Coronary artery (tissue), 2 donors: ENCODE measurements at regions not wholly inside any gene's neighbourhood (a gene's known extent, or its start where the extent isn't known, plus 50 kb on each side); places are given as distances from the start of the nearest gene placed in this dataset.

Experiments
- DNase-seq: peaks from one replicate; pipeline ENCODE4 v3.0.0-alpha.2; 2017; ENCODE audit warnings: low spot score
- H3K27ac ChIP-seq, 2 donors: fragments of 200-600 bp; sonication (generic); one replicate each; pipeline ENCODE4 v1.5.1; 2016 to 2019
- H3K4me3 ChIP-seq: fragments of 200-600 bp; sonication (generic); 2 replicates; pipeline ENCODE4 v1.5.1; 2016; ENCODE audit warnings: mild to moderate bottlenecking, moderate library complexity
- CTCF ChIP-seq: fragments of 200-600 bp; sonication (generic); IDR thresholded peaks from one replicate; pipeline ENCODE4 v1.5.1; 2019; ENCODE audit warnings: antibody characterized with exemption

GRCh38 chr6:167526465-167527368 is 201.8 kb downstream of the TTLL2 start:
- no peak for TF ChIP-seq CTCF
- no peak for DNase-seq
- Histone ChIP-seq H3K27ac (no peak overlapping the region), H3K4me3 (no peak overlapping the region)

- TF ChIP-seq CTCF = no peak
- H3K4me3 ChIP-seq = no peak overlapping the region
- DNase-seq = no peak
- H3K27ac ChIP-seq = no peak overlapping the region
Measured at GRCh38 chr6:167528239-167528638, 203.4 kb downstream of the TTLL2 start.

GRCh38 chr6:167528976-167529375 is 204.1 kb downstream of the TTLL2 start:
- Histone ChIP-seq H3K4me3 (no peak overlapping the region), H3K27ac (no peak overlapping the region)
- DNase-seq = no peak
- no peak for TF ChIP-seq CTCF

GRCh38 chr6:167529444-167530335 is 204.8 kb downstream of the TTLL2 start:
- no peak for TF ChIP-seq CTCF
- no peak for DNase-seq
- Histone ChIP-seq H3K27ac (no peak overlapping the region), H3K4me3 (no peak overlapping the region)

GRCh38 chr6:167530951-167531350 is 206.1 kb downstream of the TTLL2 start:
- DNase-seq = peak; percentile 14

More at GRCh38 chr6:167530951-167531350, 206.1 kb downstream of the TTLL2 start:
- Histone ChIP-seq H3K4me3 (no peak overlapping the region), H3K27ac (no peak overlapping the region)
- TF ChIP-seq CTCF = no peak
